HG03103 (cell line): ENCODE measurements at regions not wholly inside any gene's neighbourhood (a gene's known extent, or its start where the extent isn't known, plus 50 kb on each side); places are given as distances from the start of the nearest gene placed in this dataset.

Experiments used
- ATAC-seq: cut with Tn5 transposase; IDR thresholded peaks from one replicate; pipeline ENCODE4 v1.9.1; 2021; ENCODE audit warnings: low read depth; ENCODE audit not compliant: unreplicated experiment

- no peak for ATAC-seq
Observed at GRCh38 chr4:32826169-32826568, 2106.0 kb downstream of the PCDH7 start.

DNA sequence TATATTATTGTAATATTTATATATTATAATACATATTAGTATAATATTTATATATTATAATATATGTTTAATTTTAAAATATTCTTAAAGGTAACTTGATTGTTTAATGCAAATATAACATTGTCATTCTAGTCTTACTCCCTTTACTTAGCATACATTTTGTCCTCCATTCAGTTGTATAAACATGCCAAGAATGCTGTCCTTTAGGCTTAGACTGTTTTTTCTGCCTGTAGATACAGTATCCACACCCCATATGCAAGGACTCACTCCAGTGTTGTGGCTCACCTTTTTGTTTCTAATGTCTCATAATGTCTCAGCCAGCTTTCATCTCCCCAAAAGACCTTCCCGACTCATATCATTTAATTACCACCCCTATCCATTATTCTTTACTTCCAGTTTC lies 2110.0 kb downstream of the PCDH7 start:
- ATAC-seq = no peak

- no peak for ATAC-seq
Observed at GRCh38 chr4:32831104-32831503, 2110.9 kb downstream of the PCDH7 start.

GRCh38 chr4:32840461-32841189 lies 2120.5 kb downstream of the PCDH7 start:
- no peak for ATAC-seq

- no peak for ATAC-seq
Observed at GRCh38 chr4:32841217-32841616, 2121.0 kb downstream of the PCDH7 start.

DNA sequence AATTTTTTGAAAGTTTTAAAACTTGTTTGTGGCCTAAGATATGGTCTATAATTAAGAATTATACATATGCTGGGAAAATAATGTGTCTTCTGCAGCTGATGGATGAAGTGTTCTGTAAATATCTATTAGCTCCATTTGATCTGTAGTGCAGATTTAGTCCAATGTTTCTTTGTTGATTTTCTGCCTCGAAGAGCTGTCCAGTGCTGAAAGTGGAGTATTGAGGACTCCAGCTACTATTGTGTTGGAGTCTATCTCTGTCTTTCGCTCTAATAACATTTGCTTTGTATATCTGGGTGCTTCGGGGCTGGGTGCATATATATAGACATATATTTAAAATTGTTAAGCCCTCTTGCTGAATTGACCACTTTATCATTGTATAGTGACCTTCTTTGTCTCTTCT lies 2127.3 kb downstream of the PCDH7 start:
- ATAC-seq = no peak

- ATAC-seq = no peak
Observed at GRCh38 chr4:32855622-32856021, 2135.5 kb downstream of the PCDH7 start.

DNA sequence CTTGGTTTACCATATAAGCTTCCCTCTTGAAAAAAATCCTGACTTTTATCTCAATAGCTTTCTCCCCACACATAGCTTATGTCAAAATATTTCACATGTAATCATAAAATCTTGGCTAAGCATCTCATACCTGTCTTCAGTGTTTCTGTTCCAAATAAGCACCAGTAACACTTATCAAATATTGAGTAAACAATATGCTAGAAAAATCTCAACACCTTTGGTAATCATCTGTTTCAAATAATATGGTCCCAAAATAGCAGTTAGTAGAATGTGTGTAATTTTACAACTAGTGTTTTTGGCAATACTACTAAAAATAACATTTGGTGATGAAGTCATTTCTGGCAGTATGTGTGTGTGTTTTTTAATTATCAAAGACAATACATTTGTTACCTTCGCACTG lies 2138.2 kb downstream of the PCDH7 start:
- ATAC-seq = no peak

- ATAC-seq = no peak
Observed at GRCh38 chr4:32858971-32859370, 2138.8 kb downstream of the PCDH7 start.

DNA sequence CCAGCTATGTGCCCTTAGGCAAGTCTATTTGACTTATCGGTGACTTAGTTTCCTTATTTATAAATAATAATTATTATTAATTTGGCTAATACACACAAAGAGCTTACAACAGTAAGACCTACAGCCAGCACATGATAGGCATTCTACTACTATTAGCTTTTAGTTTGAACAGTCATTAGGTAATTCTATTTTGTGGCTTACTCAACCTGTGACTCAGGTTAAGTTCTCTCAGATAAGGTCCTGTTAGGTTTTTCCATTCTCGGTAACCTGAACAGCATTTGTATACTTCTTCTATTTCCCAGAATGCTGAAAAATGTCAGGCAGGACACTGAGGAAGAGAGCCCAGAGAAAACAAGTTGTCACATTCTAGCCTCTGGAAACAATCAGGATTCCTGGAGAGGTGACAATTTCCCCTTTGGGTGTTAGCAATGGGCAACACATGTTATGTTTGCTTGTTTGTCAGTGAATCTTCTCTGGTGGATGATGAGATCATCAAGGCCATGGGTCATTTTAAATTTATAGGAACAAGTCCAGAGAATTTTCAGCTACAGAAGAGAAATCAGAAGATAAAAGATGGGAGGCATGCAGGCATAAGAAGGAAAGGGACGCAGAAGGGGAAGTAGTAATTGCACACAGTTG lies 2144.7 kb downstream of the PCDH7 start:
- ATAC-seq = no peak

GRCh38 chr4:32876546-32876945 lies 2156.4 kb downstream of the PCDH7 start:
- no peak for ATAC-seq

- ATAC-seq = no peak
Observed at GRCh38 chr4:32879913-32880312, 2159.7 kb downstream of the PCDH7 start.

- no peak for ATAC-seq
Observed at GRCh38 chr4:32884198-32884597, 2164.0 kb downstream of the PCDH7 start.

DNA sequence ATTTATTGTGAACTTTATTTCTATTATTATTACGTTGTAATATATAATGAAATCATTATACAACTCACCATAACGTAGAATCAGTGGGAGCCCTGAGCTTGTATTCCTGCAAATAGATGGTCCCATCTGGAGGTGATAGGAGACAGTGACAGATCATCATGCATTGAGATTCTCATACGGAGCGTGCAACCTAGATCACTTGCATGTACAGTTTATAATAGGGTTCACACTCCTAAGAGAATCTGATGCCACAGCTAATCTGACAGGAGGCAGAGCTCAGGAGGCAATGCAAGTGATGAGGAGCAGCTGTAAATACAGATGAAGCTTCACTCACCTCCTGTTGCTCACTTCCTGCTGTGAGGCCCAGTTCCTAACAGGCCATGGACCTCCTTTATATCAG lies 2170.2 kb downstream of the PCDH7 start:
- no peak for ATAC-seq

GRCh38 chr4:32909053-32909452 lies 2188.9 kb downstream of the PCDH7 start:
- no peak for ATAC-seq

DNA sequence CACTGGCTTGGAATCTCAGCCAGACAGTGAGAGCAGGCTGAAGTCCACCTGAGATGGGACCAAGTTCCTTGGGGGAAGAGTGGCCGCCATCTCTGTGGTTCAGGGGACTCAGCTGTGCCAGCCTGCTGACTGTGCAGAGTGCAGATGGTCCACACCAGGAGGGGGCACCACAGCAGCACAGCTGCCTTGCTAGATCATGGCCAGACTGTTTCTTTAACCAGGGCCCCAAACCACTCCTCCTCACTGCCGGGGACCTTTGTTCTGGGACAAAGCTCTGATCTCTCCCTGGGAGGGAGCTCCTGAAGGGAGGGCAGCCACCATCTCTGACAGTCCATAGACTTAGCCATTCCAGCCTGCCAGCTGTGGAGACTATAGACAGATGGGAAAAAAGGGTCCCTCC lies 2189.6 kb downstream of the PCDH7 start:
- ATAC-seq = no peak

GRCh38 chr4:32917586-32917985 lies 2197.4 kb downstream of the PCDH7 start:
- ATAC-seq = no peak

- ATAC-seq = no peak
Observed at GRCh38 chr4:32929796-32930699, 2209.9 kb downstream of the PCDH7 start.

GRCh38 chr4:32930700-32931099 lies 2210.5 kb downstream of the PCDH7 start:
- no peak for ATAC-seq

DNA sequence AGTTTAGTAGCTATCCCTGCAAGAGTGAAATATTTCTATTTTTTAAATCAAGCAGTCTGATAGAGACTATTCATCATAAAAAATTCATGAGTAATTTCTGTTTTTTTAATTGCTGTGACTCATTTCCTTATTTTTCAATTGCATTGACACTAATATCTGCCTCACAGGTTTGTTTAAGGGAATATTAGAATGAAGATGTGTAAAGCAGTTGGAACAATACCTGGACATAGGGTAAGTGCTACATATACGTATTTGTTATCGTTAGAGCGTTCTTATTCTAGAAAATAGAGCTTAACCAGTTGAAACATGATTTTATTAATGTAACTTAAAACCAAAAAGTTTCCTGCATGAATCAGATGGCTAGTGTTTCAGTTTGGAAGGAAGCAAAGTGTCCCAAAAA lies 2211.3 kb downstream of the PCDH7 start:
- no peak for ATAC-seq

DNA sequence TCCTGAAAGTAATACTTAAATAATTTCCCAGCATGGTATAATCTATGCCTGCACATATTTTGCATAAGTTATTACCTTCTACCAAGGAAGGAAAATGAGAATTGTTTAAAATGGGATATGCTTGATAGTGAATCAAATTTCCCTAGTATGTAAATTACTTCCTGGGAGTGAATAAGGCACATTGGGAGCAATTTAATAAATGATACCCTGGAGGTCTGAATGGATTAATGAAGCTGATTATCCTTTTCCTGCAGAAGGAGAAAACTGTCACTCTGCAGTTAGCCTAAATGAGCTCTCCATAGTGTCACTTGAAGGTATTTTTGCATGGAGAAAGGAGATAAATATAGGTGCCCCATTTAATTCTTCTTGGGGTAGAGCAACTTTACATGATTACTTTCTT lies 2212.0 kb downstream of the PCDH7 start:
- no peak for ATAC-seq
